ENCODE measurements at regions not wholly inside any gene's neighbourhood (a gene's known extent, or its start where the extent isn't known, plus 50 kb on each side); places are given as distances from the start of the nearest gene placed in this dataset.
A peak's percentile ranks its signal among the peaks of the same experiment; 100 is the strongest.

DNA sequence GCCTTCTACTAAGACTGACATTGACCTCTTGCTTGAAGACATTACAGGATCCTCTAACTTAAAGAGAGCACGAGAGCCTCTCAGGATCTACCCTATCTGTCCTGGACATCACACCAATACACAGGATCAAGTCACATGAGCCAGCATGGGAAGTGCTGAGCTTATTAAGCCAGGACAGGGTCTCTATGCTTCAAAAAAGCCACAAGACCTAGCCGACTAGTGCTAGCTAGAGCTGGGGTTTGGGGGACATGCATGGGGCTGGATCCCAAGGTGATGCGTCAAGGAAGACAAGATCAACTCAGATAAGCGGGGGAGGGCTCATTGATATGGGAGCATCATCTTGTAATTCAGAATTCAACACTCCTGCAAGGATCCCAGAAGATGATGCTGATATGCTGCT lies 167.2 kb upstream of the TAB2 start:
- no peak for FAIRE-seq

DNA sequence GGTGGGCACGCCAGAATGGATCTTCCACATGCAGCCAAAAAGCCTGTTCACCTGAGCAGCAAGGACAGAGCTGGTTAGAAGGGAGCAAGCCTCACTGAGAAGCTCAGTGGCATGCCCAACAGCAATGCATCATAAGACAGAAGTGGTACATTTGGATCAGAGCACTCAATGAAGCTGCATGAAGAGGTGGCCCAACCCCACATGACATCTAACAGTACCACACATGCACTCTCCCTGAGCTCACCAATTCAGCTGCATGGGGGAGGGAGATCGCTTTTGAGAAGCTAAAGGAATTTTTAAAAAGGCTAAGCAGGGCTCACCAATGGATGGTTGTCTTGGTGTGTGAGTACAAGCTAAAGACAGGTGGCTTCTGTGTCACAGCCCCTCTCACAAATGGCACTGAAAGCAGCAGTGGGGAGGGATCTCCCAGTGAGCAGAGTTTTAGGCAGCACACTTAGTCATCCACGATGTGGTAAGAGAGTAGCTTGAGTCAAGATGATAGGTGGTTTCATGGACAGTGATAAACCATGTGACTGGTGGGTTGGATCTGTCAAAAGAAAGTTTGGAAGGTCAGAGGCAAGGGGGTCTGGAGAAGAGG lies 166.6 kb upstream of the TAB2 start:
- FAIRE-seq = no peak

DNA sequence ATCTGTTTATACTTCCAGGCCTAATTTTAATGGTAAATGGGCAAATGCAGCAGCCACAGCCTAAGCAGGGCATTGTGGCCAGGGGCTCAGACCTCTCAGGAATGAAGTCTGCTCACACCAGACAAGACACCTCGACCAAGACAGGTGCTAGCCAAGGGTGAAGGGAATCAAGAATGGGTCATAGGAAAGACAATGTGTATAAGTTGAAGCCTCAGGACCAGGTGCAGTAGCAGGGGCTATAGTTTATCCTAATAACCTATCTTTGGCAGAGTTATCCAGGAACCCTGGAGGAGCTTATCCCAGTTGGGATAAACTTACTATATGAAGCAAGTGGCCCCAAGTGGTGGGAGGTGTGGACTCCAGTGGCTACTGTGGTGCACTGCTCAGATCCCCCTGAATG lies 165.0 kb upstream of the TAB2 start:
- no peak for FAIRE-seq

DNA sequence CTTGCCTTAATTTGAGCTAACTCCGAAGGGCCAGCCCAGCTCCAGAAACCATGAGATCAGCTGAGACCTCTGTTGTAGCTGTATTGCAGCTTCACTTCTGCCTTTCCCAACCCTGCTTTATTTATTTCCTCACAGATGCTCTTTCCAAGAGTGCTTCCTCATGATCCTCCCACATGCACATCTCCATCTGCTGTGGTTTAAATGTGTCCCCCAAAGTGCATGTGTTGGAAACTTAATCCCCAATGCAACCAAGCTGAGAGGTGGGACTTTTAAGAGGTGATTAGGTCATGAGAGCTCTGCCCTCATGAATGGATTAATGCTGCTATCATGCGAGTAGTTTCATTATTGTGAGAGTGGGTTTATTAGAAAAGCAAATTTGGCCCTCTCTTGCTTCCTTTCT lies 164.4 kb upstream of the TAB2 start:
- no peak for FAIRE-seq

DNA sequence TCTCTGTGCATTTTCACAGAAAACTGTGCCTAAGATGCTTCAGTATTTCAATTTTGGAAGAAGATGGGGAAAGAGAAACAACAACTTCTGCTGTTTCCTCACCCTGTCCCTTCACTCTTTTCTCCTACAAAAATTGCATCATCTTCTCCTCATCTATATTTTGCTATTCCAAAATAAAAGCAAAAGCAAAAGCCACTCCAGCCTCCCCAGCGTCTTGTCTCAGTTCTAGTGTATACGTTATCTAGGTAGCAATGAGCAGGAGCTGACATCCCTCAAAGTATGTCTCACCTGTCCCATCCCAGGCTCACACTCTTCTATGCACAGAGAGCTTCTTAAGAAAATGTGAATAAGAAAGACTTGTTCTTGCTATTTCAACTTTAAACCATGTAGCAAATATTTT lies 163.8 kb upstream of the TAB2 start:
- FAIRE-seq = no peak

DNA sequence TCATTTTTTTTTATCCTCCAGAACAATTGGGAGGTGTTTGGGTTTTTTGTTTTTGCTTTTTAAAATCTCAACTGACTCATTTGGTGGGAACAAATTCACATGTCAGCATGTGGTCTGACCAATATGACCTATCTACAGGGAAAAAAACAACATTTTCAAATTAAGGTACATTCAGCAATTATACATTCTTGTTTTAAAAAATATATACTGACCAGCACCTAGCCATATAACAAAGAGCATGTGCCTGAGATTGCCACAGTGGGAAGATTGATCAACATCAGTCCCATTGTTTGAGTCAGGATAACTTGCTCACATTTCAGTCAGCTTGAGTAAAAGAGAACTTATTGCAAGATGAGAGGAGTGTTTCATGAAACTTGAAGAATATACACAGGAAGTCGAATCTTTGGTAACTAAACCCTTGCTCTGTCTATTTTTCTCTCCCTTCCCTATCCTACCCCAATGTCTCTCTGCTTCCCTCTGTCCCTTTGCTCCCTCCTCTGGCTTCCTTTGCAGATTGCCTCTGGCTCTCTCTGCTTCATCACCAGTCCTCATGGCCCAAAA lies 163.2 kb upstream of the TAB2 start:
- FAIRE-seq = no peak

DNA sequence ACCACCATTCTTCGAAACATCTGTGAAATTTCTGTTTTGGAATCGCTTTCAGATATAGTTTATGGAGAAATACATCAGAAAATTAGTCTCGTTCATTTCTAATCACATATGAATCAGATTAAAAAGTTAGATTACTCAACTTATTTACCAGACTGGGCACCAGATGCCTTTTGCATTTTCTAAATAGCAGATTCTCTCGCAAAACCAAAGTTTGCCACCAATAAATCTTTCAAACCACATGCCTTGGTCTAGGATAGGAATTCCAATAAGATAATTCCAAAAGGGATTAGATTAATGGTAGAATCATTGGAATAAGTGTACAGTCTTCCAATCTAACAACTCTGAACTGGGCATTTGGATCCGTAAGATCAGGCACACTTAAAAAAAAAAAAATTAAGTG lies 160.4 kb upstream of the TAB2 start:
- no peak for FAIRE-seq

DNA sequence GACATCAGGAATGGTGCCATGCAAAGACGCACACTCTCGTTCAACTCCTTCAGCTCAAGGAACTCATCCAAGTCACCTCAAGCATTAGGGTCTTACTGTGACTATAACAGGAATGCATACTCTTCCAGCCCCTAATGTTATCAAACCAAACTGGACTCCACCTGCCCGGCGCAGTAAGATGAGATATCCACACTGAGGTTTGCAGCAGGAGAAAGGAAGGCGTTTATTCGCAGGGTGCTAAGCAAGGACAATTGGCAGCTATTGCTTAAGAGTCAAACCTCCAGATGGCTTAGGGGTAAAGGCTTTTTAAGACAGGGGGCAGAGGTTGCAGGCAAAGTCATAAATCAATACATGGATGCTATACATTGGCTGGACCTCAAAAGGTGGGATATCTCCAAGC lies 159.4 kb upstream of the TAB2 start:
- no peak for FAIRE-seq

DNA sequence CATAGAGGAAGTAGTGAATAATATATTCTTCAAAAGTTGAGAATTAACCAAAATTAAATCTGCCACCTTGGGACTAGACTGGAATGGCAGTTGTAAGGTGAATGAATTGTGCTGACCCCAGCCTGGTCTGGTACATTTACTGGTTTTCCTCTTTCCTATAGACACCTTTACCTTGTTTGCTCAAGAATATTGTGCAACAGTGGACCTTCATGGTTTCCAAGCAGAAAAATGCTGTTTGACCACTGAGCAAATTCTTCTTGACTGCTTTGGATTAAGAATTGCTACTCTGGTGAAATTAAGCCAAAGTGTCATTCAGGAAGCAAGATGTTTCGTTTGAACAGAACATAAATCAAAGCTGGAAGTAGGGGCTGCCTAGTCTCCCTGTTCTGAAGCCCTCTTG lies 156.6 kb upstream of the TAB2 start:
- FAIRE-seq = no peak

DNA sequence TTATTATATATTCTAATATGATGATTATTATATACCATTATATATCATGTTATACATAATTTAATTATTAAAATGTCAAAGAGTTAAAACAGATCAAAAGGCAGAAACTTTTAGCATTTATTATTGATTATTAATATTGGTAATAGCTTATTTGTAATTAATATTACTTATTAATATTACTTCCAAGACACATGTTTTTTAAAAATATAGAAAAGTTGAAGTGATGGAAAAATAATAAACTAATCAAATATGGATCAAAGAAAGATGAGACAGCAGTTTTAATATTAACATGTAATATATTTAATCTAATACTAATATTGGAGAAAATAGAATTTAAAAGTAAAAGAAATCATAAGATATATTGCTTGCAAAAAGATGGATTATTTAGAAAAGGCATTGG lies 154.6 kb upstream of the TAB2 start:
- peak; percentile 85 for FAIRE-seq

DNA sequence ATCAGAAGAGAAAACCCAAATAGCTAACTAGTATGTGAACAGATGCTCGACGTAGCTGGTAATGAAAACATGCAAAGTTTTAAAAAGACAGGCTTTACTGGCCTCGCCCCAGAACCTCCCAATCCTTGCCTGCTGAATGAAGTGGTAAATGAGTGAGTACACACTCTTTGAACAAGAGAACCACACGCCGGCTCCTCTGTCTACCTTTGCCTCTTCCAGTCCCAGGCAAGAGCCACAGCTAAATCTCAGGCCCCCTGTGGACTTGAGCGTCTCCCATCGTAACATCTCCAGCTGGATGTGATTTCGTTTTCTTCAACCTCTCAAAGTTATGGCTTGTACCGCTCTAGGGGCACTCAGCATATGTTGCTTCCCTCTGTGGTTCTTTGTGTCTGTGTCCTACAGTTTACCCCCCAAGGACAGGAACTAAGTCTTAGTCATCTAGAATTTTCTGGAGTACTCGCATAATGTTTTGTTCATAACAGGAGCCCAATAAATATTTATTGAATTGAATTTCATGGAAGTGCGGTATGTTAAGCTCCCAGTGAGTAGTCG lies 153.2 kb upstream of the TAB2 start:
- FAIRE-seq = no peak

DNA sequence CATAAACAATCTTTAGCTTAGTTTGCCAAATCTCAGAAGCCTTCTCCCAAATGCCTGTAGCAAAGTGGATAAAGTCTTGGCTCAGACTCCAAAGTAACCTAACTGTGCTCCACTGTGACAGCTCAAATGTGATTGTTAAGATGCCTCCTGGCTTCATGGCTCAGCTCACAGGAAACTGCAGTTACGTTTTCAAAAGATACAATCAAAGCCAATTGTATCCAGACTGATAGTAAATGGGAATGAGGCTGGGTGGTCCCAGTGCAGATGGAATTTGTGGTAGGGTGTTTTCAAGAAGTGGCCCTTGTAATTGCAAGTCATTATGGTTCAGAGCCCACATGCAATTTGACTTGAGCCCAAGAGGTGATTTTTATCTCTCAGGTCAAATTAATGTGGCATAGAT lies 151.2 kb upstream of the TAB2 start:
- no peak for FAIRE-seq

DNA sequence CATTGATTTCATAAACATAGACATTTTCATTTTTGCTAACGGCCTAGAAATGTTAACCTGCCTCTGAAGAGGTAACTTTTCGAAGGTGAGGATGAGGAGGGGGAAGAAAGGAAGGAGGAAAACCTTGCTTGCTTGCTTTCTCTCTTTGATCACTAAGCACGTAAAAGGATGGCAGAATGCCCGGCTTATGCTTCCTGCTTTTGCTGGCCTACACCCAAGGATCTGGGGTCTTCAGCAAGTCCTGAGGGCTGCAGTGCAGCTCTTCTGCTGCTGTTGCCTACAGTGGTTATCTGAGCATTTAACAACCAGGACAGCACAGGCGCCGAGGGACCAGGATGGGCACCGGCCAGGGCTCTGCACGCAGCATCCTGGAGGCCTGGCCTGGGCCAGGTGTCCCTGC lies 150.8 kb upstream of the TAB2 start:
- FAIRE-seq = no peak

DNA sequence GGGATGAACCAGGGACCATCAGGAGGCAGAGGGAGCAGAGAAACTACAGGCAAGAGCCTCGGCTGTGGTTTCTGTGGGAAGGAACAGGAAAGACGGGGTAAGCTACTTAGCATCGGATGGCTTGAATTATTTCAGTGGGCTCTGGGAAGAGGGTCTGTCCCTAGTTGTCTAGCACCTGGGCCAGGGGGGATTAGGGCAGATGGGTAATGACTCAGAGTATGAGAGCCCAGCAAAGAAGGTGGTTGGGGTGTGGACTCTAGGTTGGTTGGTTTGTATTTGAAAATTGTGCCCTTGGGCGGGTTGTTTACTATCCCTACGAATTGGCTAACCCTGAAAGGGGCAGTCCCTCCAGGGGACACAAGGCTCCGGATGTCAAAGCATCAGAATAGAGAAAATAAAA lies 148.5 kb upstream of the TAB2 start:
- no peak for FAIRE-seq

DNA sequence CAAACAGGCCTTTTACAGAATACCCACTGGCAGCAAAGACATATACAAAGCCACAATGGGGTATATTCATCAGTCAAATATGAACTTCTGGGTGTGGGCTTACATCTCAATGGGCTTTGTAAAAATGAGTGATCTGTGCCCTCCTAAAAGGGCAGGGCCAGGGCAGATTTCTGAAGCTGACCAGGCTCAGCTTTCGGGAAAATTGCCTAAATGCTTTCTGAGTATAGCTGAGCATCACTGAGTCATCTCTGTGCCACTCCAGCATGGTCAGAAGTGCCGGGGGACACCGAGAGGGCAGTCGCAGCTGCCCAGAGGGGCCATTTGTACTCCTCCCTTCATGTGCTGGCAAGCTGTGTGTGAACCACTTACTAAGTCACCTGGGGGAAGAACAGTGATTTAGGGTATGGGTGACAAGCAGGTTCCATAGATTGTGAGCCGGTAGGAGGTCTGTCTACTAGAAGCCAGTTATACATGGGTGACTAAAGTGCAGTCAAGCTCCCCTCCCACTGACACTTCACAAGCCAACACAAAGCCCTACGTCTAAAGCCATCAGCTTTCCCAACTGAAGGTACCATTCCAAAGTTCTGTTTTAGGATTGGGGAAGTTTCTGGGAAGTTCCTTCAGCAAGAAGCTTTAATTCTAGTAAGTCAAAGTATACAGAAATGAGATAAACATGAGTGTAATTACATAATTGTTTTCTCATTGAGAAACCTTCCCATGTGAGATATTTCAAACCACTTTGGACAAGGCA lies 147.6 kb upstream of the TAB2 start:
- FAIRE-seq = no peak

DNA sequence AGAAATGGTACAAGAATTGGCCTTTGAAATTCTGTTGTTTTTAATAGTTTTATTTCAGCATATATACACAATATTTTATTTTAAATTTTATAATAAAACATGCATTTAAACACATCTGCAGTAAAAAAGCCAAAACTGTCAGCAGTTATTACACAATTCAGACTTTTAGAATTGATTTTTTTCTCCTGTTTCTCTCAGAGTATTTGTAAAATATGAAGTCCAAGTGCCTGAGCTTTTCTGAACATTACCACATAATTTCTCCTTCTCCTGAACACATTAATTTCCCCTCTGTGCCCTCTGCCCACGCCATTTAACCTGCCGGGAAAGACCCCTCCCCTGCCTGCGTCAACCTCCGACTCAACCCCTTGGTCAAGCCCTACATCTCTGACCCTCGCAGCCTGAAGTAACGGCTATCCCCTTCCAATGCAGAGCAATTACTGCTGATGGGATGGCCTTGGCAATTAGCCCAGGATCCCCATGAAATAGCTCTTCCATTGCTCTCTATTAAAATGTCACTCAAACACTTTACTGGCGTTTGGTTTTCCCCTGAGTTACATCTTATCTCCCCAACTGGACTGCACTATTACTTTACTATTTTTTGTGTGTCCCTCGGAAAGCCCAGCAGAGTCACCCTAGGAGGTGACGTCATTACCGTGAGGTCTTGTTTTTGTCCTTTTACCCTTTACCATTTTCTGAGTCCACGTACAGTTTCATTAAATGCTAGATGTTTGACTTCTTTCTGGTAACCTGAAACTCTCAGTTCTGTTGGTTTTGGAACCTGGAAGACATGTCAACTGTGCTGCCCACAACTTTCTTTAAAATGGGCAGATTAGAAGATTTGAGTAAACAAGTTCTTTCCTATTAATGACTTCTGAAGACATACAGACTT lies 146.7 kb upstream of the TAB2 start:
- no peak for FAIRE-seq

DNA sequence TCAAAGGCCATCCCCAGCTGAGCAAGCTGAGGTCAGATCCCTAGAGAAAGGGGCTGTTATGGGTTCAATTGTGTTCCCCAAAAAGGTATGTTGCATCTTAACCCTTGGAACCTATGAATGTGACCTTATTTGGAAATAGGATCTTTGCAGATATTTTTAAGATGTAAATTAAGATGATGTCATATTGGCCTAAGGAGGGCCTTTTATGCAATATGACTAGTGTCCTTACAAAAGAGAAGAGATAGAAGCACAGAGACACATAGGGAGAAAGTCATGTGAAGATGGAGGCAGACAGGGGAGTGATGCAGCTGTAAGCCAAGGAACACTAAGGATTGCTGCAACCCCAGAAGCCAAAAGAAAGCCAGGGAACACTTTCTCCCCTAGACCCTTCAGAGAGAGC lies 144.3 kb upstream of the TAB2 start:
- FAIRE-seq = no peak

DNA sequence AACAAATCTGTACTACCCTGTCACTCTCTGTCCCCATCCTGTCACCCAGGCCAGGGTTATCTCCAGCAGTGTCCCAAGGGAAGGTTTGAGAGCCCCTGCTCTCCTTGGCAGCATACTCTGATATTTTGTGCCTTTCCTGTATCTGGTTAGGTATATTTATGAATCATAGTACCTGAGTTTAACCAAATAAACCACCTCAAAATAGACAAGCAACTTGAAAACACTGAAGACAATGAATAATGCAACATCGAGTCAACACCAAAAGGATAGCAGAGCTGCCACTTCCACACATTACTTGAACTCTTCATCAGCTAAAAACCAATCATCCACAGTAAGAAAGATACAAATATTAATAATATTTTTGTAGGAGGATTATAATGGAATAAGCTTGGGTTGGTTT lies 142.6 kb upstream of the TAB2 start:
- no peak for FAIRE-seq

DNA sequence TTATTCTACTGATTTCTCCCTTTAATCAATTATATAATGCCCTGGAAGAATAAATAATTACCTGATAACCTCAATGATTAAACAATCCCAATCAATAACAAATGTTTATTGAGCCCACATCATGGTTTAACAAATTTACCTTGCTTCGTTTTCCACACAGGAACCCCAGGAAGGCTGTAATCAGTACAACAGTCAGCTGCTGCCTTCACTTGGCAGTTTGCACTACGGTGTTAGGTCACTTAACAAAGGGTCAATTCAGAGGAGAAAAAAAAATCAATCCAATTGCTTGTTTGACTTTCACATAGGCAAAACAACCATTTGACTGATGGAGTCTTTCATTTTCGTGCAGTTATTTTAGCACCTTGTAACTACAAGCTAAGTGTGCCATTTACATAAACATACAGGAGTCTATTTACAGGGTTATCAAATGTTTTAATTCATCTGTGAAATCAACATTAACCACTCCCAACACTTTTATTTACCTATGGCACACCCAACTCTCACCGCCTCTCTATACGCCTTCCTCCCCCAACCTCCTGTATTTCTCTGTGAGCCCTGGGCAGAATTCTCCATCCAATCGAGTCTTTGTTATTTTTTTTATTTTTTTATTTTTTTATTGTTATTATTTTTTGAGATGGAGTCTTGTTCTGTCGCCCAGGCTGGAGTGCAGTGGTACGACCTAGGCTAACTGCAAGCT lies 140.4 kb upstream of the TAB2 start:
- FAIRE-seq = no peak

DNA sequence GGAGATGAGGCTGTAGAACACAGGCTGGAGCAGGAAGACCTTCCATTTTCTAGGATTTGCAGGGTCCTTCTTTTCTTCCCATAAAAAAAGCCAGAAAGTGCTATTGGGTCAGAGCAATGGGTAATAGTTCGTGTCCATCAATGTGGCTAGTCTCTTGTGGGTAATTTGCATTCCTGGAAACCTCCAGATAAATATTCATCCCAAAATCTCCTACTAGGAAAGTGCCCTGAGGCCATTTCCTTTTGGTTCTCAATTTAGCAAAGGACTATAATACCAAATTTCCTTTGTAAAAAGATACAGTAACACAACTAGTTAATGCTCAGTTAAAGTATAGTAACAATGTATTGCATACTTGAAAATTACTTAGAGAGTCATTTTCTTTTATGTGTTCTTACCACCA lies 138.1 kb upstream of the TAB2 start:
- FAIRE-seq = no peak

DNA sequence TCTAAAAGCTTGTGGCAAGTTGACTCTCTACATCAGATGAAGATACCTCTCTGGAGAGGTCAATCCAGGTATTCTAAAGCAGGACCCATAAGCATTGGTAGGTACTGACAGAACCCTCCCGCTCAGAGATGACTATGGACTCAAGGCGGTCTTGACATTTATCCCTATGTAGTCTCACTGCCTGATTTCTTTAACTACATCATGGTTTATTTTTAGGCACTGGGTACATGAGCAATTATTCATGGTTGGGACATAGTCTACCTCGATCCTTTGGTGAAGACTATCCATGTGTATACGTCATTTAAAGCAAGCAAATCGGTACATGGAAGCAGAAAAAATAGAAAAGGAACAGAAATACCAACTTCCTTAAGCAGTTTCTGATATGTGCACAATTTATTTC lies 136.2 kb upstream of the TAB2 start:
- no peak for FAIRE-seq

DNA sequence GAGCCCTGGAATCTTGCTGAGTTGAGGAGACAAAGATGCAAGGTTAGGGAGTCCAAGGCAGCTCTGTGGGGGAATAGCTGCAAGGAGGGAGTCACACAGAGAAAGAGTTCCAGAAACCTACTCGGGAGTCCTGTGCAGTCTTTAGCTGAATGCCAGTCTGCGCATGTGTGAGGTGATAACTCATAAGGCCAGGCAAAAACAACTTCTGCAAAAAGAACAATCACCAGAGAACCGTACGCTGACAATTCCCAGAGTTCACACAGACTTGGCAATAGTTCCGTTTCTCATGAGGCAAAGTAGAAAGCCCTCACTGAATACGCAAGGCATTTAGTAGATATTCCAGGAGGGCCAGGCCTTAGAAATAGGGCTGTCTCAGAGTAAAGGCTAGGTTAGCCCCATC lies 135.2 kb upstream of the TAB2 start:
- no peak for FAIRE-seq

DNA sequence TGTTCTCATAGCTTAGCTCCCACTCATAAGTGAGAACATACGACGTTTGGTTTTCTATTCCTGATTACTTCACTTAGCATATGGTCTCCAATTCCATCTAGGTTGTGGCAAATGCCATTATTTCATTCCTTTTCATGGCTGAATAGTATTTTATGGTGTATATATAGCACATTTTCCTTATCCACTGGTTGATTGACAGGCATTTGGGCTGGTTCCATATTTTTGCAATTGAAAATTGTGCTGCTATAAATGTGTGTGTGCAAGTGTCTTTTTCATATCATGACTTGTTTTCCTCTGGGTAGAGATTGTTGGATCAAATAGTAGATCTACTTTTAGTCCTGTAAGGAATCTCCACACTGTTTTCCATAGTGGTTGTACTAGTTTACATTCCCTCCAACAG lies 133.0 kb upstream of the TAB2 start:
- FAIRE-seq = no peak
